ENCODE measurements at regions not wholly inside any gene's neighbourhood (a gene's known extent, or its start where the extent isn't known, plus 50 kb on each side); places are given as distances from the start of the nearest gene placed in this dataset.
"Not testable (repeated sequence)": the region's sequence is repeated elsewhere in the genome, so short reads cannot be mapped to it uniquely, and the experiment has no call there.

- no peak for DNase-seq (ENCODE audit: low read depth)
These were observed 75.7 kb upstream of the ZNF91 start for GRCh38 chr19:23470873-23471545.

DNA sequence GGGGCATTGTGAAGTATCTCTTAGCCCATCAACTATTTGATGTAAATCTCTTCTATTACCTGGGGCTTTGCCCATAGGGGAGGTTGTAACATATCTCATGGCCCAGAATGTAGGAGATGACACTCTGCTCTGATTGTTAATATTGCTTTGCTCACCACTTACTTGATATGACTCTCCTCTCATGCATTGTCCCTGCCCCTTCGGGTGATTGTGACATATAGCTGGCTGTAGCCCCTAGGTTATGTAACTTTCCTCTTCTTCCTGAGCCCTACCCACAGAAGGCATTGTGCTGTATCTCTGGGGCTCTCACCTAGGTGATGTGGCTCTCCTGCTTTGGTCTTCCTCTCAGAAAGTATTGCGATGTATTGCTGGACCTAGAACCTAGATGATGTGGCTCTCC, 69.1 kb upstream of the ZNF91 start:
- DNase-seq (ENCODE audit: low read depth): not testable (repeated sequence)

GRCh38 chr19:23461120-23461519, 65.8 kb upstream of the ZNF91 start:
- DNase-seq (ENCODE audit: low read depth): no peak

DNA sequence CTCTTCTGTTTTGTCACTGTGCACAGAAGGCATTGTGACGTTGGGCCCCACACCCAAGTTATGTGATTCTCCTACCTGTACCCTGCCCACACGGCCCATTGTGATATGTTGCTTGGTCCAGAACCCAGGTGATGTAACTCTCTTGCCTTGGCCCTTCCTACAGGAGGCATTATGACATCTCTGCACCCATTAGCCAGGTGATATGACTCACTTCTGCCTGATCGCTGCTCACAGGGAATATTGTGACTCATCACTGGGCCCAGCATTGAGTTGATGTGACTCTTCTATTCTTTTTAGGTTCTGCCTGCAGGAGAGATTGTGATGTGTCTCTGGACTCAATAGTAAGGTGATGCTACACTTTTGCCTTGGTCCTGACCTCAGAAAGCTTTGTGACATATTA, 65.4 kb upstream of the ZNF91 start:
- DNase-seq (ENCODE audit: low read depth): no peak

All from HS-5 (cell line).